ENCODE measurements at regions not wholly inside any gene's neighbourhood (a gene's known extent, or its start where the extent isn't known, plus 50 kb on each side); places are given as distances from the start of the nearest gene placed in this dataset.

GRCh38 chr2:211132046-211132445 lies 575.6 kb downstream of the CPS1 start:
- 67% methylated on average over 2 of the region's 2 CpGs for WGBS

GRCh38 chr2:211132573-211132972 lies 576.2 kb downstream of the CPS1 start:
- Histone ChIP-seq H3K4me3 (ENCODE audit: low read depth in 1 of 3, low read length in 3 of 3) (no peak overlapping the region), H3K27me3 (ENCODE audit: control insufficient read depth in 4 of 4, insufficient read depth in 4 of 4, low read length in 3 of 4) (no peaks in the 10 kb centered on the region), H3K27ac (ENCODE audit: low read depth in 1 of 2, low read length in 2 of 2) (no peak overlapping the region), H3K9ac (ENCODE audit: low read depth in 1 of 2, low read length in 2 of 2) (no peak overlapping the region), H3K4me1 (ENCODE audit: control insufficient read depth in 4 of 4, insufficient read depth in 4 of 4, low read length in 3 of 4) (no peaks in the 10 kb centered on the region), H3K36me3 (ENCODE audit: control insufficient read depth in 4 of 4, insufficient read depth in 3 of 4, low read depth in 1 of 4, low read length in 3 of 4) (no peaks in the 10 kb centered on the region), H3K9me3 (ENCODE audit: control insufficient read depth in 4 of 4, low read length in 3 of 4) (peaks cover 0 to 1% (median 0%) of the 10 kb centered on the region in 4 donors)
- 69% methylated on average over 2 of the region's 2 CpGs for WGBS
- TF ChIP-seq ZBTB33 (IDR thresholded peaks at IDR 0.05) (no peak), HNF4A (conservative IDR thresholded peaks at IDR 0.05) (no peak), NR2F2 (IDR thresholded peaks at IDR 0.05) (no peak), TAF1 (conservative IDR thresholded peaks at IDR 0.05) (no peak), RXRA (IDR thresholded peaks at IDR 0.05) (no peak), MAX (IDR thresholded peaks at IDR 0.05) (no peak), RAD21 (IDR thresholded peaks at IDR 0.05) (no peak), HNF4G (IDR thresholded peaks at IDR 0.05) (no peak), YY1 (IDR thresholded peaks at IDR 0.05) (no peak), GABPA (IDR thresholded peaks at IDR 0.05 in 1 of 2, conservative IDR thresholded peaks at IDR 0.05 in 1 of 2) (no peak), JUND (IDR thresholded peaks at IDR 0.05) (no peak), FOXA2 (IDR thresholded peaks at IDR 0.05) (no peak), EGR1 (IDR thresholded peaks at IDR 0.05; ENCODE audit: low read depth in 2 of 2) (no peak), FOXA1 (IDR thresholded peaks at IDR 0.05) (no peak), SP1 (IDR thresholded peaks at IDR 0.05) (no peak)
- no peak for DNase-seq (ENCODE audit: low spot score)

More at GRCh38 chr2:211132046-211132445, 575.6 kb downstream of the CPS1 start:
- Histone ChIP-seq H3K36me3 (ENCODE audit: control insufficient read depth in 4 of 4, insufficient read depth in 3 of 4, low read depth in 1 of 4, low read length in 3 of 4) (no peaks in the 10 kb centered on the region), H3K4me1 (ENCODE audit: control insufficient read depth in 4 of 4, insufficient read depth in 4 of 4, low read length in 3 of 4) (no peaks in the 10 kb centered on the region), H3K4me3 (ENCODE audit: low read depth in 1 of 3, low read length in 3 of 3) (no peak overlapping the region), H3K9me3 (ENCODE audit: control insufficient read depth in 4 of 4, low read length in 3 of 4) (peaks cover 0 to 1% (median 0%) of the 10 kb centered on the region in 4 donors), H3K9ac (ENCODE audit: low read depth in 1 of 2, low read length in 2 of 2) (no peak overlapping the region), H3K27me3 (ENCODE audit: control insufficient read depth in 4 of 4, insufficient read depth in 4 of 4, low read length in 3 of 4) (no peaks in the 10 kb centered on the region), H3K27ac (ENCODE audit: low read depth in 1 of 2, low read length in 2 of 2) (no peak overlapping the region)
- TF ChIP-seq HNF4A (conservative IDR thresholded peaks at IDR 0.05) (no peak), REST (IDR thresholded peaks at IDR 0.05) (no peak), RXRA (IDR thresholded peaks at IDR 0.05) (no peak), RAD21 (IDR thresholded peaks at IDR 0.05) (no peak), HNF4G (IDR thresholded peaks at IDR 0.05) (no peak), SP1 (IDR thresholded peaks at IDR 0.05) (no peak), JUND (IDR thresholded peaks at IDR 0.05) (no peak), CTCF (IDR thresholded peaks at IDR 0.05; ENCODE audit: low read depth, low read length, missing input control) (no peak), FOXA1 (IDR thresholded peaks at IDR 0.05) (no peak), GABPA (IDR thresholded peaks at IDR 0.05 in 1 of 2, conservative IDR thresholded peaks at IDR 0.05 in 1 of 2) (no peak), EGR1 (IDR thresholded peaks at IDR 0.05; ENCODE audit: low read depth in 2 of 2) (no peak)
- no peak for DNase-seq (ENCODE audit: low spot score)

Data from liver (tissue), 8 donors.